Upper lobe of right lung (tissue), 1 donor: ENCODE measurements at regions not wholly inside any gene's neighbourhood (a gene's known extent, or its start where the extent isn't known, plus 50 kb on each side); places are given as distances from the start of the nearest gene placed in this dataset.
A peak's percentile ranks its signal among the peaks of the same experiment; 100 is the strongest.

Experiments
- ATAC-seq: fragments of 200-7000 bp; cut with Tn5 transposase; one replicate; pipeline ENCODE4 v1.9.1; 2020; ENCODE audit warnings: mild to moderate bottlenecking, moderate library complexity
- DNase-seq: peaks from one replicate; pipeline ENCODE4 v3.0.0-alpha.2; 2020
- H3K27ac ChIP-seq: fragments of 200-600 bp; one replicate; pipeline ENCODE4 v1.8.0; 2022
- H3K27me3 ChIP-seq: fragments of 200-600 bp; one replicate; pipeline ENCODE4 v1.8.0; 2022; ENCODE audit warnings: mild to moderate bottlenecking
- H3K36me3 ChIP-seq: fragments of 200-600 bp; one replicate; pipeline ENCODE4 v1.8.0; 2022
- H3K4me1 ChIP-seq: fragments of 200-600 bp; one replicate; pipeline ENCODE4 v1.8.0; 2022
- H3K4me3 ChIP-seq: fragments of 200-600 bp; one replicate; pipeline ENCODE4 v1.8.0; 2022; ENCODE audit warnings: mild to moderate bottlenecking
- H3K9me3 ChIP-seq: fragments of 200-600 bp; one replicate; pipeline ENCODE4 v1.8.0; 2022
- intact Hi-C: fragments of 100-400 bp; cut with DNase I; formaldehyde crosslinking; loops from one replicate; pipeline ENCODE4 v1.11.0; 2022
- TF ChIP-seq, protein P1 (sequence below): fragments of 200-600 bp; IDR thresholded peaks from one replicate; pipeline ENCODE4 v1.8.0; 2022; ENCODE audit warnings: antibody characterized with exemption
- donor health status: DM: no; HTN: yes; CAD: no; lungs with severe emphysema.

- H3K9me3 ChIP-seq, result peaks cover 6% of the 10 kb centered on the region
- no peaks in the 10 kb centered on the region for H3K36me3 ChIP-seq
- H3K4me3 ChIP-seq, result no peak overlapping the region
- TF ChIP-seq, protein P1, sequence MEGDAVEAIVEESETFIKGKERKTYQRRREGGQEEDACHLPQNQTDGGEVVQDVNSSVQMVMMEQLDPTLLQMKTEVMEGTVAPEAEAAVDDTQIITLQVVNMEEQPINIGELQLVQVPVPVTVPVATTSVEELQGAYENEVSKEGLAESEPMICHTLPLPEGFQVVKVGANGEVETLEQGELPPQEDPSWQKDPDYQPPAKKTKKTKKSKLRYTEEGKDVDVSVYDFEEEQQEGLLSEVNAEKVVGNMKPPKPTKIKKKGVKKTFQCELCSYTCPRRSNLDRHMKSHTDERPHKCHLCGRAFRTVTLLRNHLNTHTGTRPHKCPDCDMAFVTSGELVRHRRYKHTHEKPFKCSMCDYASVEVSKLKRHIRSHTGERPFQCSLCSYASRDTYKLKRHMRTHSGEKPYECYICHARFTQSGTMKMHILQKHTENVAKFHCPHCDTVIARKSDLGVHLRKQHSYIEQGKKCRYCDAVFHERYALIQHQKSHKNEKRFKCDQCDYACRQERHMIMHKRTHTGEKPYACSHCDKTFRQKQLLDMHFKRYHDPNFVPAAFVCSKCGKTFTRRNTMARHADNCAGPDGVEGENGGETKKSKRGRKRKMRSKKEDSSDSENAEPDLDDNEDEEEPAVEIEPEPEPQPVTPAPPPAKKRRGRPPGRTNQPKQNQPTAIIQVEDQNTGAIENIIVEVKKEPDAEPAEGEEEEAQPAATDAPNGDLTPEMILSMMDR, result no peak
- H3K27ac ChIP-seq, result no peak overlapping the region
- H3K4me1 ChIP-seq, result no peaks in the 10 kb centered on the region
- H3K27me3 ChIP-seq, result no peaks in the 10 kb centered on the region
- DNase-seq (no peak), ATAC-seq (peak; percentile 49)
- intact Hi-C loops, result loop anchor here (5.0 kb wide), 1 partner anchor 232 kb away; no protein-coding TSS in a partner anchor
Observed at GRCh38 chr13:46490129-46490528, 62.8 kb upstream of the LRCH1 start.

- ATAC-seq (peak; percentile 15), DNase-seq (no peak)
- H3K4me3 ChIP-seq, result no peak overlapping the region
- H3K9me3 ChIP-seq, result peaks cover 12% of the 10 kb centered on the region
- intact Hi-C loops, result loop anchor here (5.0 kb wide), 1 partner anchor 233 kb away; no protein-coding TSS in a partner anchor
- no peaks in the 10 kb centered on the region for H3K36me3 ChIP-seq
- no peaks in the 10 kb centered on the region for H3K4me1 ChIP-seq
- no peaks in the 10 kb centered on the region for H3K27me3 ChIP-seq
- TF ChIP-seq, protein P1, result no peak
- H3K27ac ChIP-seq, result no peak overlapping the region
Observed at GRCh38 chr13:46489586-46490023, 63.4 kb upstream of the LRCH1 start.

- intact Hi-C loops, result no loop called here
- no peaks in the 10 kb centered on the region for H3K36me3 ChIP-seq
- no peak overlapping the region for H3K27ac ChIP-seq
- H3K4me1 ChIP-seq, result no peaks in the 10 kb centered on the region
- H3K27me3 ChIP-seq, result no peaks in the 10 kb centered on the region
- ATAC-seq, result no peak
- H3K4me3 ChIP-seq, result no peak overlapping the region
- peaks cover 26% of the 10 kb centered on the region for H3K9me3 ChIP-seq
- DNase-seq, result no peak
- TF ChIP-seq, protein P1, result no peak
Observed at GRCh38 chr13:46487748-46488147, 65.2 kb upstream of the LRCH1 start.

DNA sequence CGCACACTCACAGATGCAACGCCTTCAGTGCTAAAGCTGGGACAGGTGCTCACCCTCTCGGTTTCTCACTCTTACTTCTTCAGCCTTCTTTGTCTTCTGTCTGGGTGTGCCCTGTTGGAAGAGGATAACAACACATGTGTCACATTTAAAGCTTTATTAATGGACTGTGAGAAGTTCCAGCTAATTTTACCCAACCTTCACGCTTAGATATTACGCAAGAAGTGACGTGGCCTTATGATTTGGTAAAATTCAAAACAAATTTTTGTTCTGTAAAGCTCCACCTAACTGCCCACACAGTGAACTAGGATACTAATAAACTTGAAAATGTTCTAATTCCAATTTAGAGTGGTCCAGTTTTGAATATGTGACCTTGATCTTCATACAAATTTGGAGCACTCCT, 66.7 kb upstream of the LRCH1 start:
- TF ChIP-seq, protein P1, result no peak
- no peak overlapping the region for H3K27ac ChIP-seq
- ATAC-seq (no peak), DNase-seq (no peak)
- peaks cover 26% of the 10 kb centered on the region for H3K9me3 ChIP-seq
- H3K4me1 ChIP-seq, result no peaks in the 10 kb centered on the region
- no peaks in the 10 kb centered on the region for H3K27me3 ChIP-seq
- no peaks in the 10 kb centered on the region for H3K36me3 ChIP-seq
- H3K4me3 ChIP-seq, result no peak overlapping the region
- intact Hi-C loops, result no loop called here

DNA sequence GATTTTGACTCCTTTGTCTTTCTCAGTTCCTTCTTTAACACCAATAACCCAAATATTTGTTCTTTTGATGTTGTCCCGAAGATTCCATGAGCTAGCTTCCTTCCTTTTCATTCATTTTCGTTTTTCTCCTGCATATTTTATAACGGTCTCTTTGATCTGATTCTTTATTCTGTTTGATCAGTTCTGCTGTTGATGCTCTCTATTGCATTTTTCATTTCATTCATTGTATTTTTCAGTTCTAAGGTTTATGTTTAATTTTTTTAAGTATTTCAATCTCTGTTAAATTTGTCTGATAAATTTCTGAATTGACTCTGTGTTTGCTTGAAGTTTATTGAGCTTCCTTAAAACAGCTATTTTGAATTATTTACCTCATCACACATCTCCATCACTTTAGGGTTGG, 68.4 kb upstream of the LRCH1 start:
- H3K4me1 ChIP-seq, result no peaks in the 10 kb centered on the region
- no peak overlapping the region for H3K4me3 ChIP-seq
- H3K9me3 ChIP-seq, result peaks cover 26% of the 10 kb centered on the region
- H3K27me3 ChIP-seq, result no peaks in the 10 kb centered on the region
- DNase-seq (no peak), ATAC-seq (no peak)
- TF ChIP-seq, protein P1, result no peak
- intact Hi-C loops, result no loop called here
- no peaks in the 10 kb centered on the region for H3K36me3 ChIP-seq
- no peak overlapping the region for H3K27ac ChIP-seq

GRCh38 chr13:46481166-46481565, 71.8 kb upstream of the LRCH1 start:
- H3K9me3 ChIP-seq, result peaks cover 26% of the 10 kb centered on the region
- TF ChIP-seq, protein P1, result no peak
- intact Hi-C loops, result no loop called here
- H3K36me3 ChIP-seq, result no peaks in the 10 kb centered on the region
- H3K27ac ChIP-seq, result no peak overlapping the region
- no peak overlapping the region for H3K4me3 ChIP-seq
- ATAC-seq (no peak), DNase-seq (no peak)
- H3K27me3 ChIP-seq, result no peaks in the 10 kb centered on the region
- no peaks in the 10 kb centered on the region for H3K4me1 ChIP-seq
